OCI-LY1 (cell line): ENCODE measurements at regions not wholly inside any gene's neighbourhood (a gene's known extent, or its start where the extent isn't known, plus 50 kb on each side); places are given as distances from the start of the nearest gene placed in this dataset.

Source experiments
- EZH2 ChIP-seq: fragments of 200-600 bp; sonication (generic), shearing (Covaris generic); IDR thresholded peaks from 2 replicates; pipeline ENCODE4 v1.8.0; 2017; ENCODE audit warnings: borderline replicate concordance, mixed run types, mild to moderate bottlenecking, antibody characterized with exemption, low read length, moderate library complexity, mixed read lengths
- TF ChIP-seq, protein P1 (sequence below): fragments of 200-600 bp; sonication (generic), shearing (Covaris generic); IDR thresholded peaks from 2 replicates; pipeline ENCODE4 v1.5.1; 2017; ENCODE audit warnings: mild to moderate bottlenecking, antibody characterized with exemption, low read length, moderate library complexity, mixed read lengths

DNA sequence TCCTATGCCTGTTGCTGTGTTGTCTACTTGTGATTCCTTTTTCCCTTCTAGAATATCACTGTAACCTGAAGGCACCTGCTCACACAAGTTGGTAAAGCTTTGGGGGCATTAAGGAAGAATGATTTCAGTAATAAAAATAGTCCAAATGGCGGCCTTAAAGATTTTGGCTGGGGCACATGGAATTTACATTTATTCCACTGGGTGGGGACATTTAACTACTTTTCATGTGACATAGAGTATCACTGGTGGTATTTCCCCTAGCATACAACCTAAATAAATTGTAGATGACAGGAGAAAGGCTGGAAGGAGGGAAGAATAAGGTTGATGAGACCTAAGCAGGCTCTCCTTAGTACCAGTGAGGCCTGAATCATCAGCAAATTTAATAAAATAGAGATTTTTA is 121.8 kb upstream of the EDA2R start:
- TF ChIP-seq, protein P1, sequence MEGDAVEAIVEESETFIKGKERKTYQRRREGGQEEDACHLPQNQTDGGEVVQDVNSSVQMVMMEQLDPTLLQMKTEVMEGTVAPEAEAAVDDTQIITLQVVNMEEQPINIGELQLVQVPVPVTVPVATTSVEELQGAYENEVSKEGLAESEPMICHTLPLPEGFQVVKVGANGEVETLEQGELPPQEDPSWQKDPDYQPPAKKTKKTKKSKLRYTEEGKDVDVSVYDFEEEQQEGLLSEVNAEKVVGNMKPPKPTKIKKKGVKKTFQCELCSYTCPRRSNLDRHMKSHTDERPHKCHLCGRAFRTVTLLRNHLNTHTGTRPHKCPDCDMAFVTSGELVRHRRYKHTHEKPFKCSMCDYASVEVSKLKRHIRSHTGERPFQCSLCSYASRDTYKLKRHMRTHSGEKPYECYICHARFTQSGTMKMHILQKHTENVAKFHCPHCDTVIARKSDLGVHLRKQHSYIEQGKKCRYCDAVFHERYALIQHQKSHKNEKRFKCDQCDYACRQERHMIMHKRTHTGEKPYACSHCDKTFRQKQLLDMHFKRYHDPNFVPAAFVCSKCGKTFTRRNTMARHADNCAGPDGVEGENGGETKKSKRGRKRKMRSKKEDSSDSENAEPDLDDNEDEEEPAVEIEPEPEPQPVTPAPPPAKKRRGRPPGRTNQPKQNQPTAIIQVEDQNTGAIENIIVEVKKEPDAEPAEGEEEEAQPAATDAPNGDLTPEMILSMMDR = peak; percentile 31; the same call in 1 of the 2 replicates
- no peak for TF ChIP-seq EZH2
